Fibroblast of lung (primary cell): ENCODE measurements at regions not wholly inside any gene's neighbourhood (a gene's known extent, or its start where the extent isn't known, plus 50 kb on each side); places are given as distances from the start of the nearest gene placed in this dataset.
A peak's percentile ranks its signal among the peaks of the same experiment; 100 is the strongest.

Source experiments
- DNase-seq, 2 donors: peaks; one replicate each; pipeline versions ENCODE4 v3.0.0 to v3.0.0-alpha.2; 2010; ENCODE audit warnings: low read depth in 2 of 2
- H2AFZ ChIP-seq: 2 replicates; pipeline ENCODE4 v1.5.1; 2012; ENCODE audit warnings: low read length, control low read depth, inconsistent platforms
- H3K27ac ChIP-seq: 2 replicates; pipeline ENCODE4 v1.5.1; 2011; ENCODE audit warnings: low read length, control low read depth; ENCODE audit not compliant: insufficient read depth
- H3K27me3 ChIP-seq: 2 replicates; pipeline ENCODE4 v1.5.1; 2011; ENCODE audit warnings: mild to moderate bottlenecking, low read length; ENCODE audit not compliant: control insufficient read depth, insufficient read depth
- H3K36me3 ChIP-seq: 2 replicates; pipeline ENCODE4 v1.5.1; 2011; ENCODE audit warnings: low read length; ENCODE audit not compliant: control insufficient read depth, insufficient read depth
- H3K4me1 ChIP-seq: 2 replicates; pipeline ENCODE4 v1.5.1; 2011; ENCODE audit warnings: low read length; ENCODE audit not compliant: control insufficient read depth, insufficient read depth; ENCODE audit errors: extremely low read depth
- H3K4me2 ChIP-seq: 2 replicates; pipeline ENCODE4 v1.5.1; 2011; ENCODE audit warnings: low read length, control low read depth; ENCODE audit not compliant: insufficient read depth; ENCODE audit errors: extremely low read depth
- H3K4me3 ChIP-seq, 4 experiments: fragments of 200-600 bp in 1 of 4; sonication (generic) in 1 of 4; replicated peaks in 1 of 4; 2 replicates each; pipeline ENCODE4 v1.5.1; 2011 to 2016; ENCODE audit warnings: low read length in 4 of 4, low read depth in 3 of 4, mild to moderate bottlenecking in 3 of 4, control low read depth in 2 of 4, inconsistent platforms in 1 of 4, mixed read lengths in 1 of 4; ENCODE audit not compliant: insufficient read depth in 1 of 4; ENCODE audit errors: control extremely low read depth in 1 of 4
- H3K79me2 ChIP-seq: 2 replicates; pipeline ENCODE4 v1.5.1; 2012; ENCODE audit warnings: mild to moderate bottlenecking, low read length, inconsistent platforms; ENCODE audit not compliant: control insufficient read depth, insufficient read depth
- H3K9ac ChIP-seq: 2 replicates; pipeline ENCODE4 v1.5.1; 2011; ENCODE audit warnings: mild to moderate bottlenecking, low read length, control low read depth; ENCODE audit not compliant: insufficient read depth
- H3K9me3 ChIP-seq: 2 replicates; pipeline ENCODE4 v1.5.1; 2012; ENCODE audit warnings: low read depth, low read length; ENCODE audit not compliant: control insufficient read depth, insufficient read depth
- H4K20me1 ChIP-seq: 2 replicates; pipeline ENCODE4 v1.5.1; 2011; ENCODE audit warnings: low read length; ENCODE audit not compliant: control insufficient read depth, insufficient read depth; ENCODE audit errors: extremely low read depth
- EZH2 ChIP-seq: IDR thresholded peaks from 2 replicates; pipeline ENCODE4 v1.5.1; 2012; ENCODE audit warnings: low read length, control low read depth, mild to moderate bottlenecking; ENCODE audit errors: missing control alignments
- TF ChIP-seq, protein P1 (sequence below), 2 donors: IDR thresholded peaks in 1 of 2; conservative IDR thresholded peaks in 1 of 2; 1 replicate in 1 of 2; 2 replicates in 1 of 2; pipeline ENCODE4 v1.5.1; 2011 to 2012; ENCODE audit warnings: low read length in 2 of 2, control low read depth in 1 of 2, inconsistent platforms in 1 of 2, low read depth in 1 of 2, mild to moderate bottlenecking in 1 of 2

DNA sequence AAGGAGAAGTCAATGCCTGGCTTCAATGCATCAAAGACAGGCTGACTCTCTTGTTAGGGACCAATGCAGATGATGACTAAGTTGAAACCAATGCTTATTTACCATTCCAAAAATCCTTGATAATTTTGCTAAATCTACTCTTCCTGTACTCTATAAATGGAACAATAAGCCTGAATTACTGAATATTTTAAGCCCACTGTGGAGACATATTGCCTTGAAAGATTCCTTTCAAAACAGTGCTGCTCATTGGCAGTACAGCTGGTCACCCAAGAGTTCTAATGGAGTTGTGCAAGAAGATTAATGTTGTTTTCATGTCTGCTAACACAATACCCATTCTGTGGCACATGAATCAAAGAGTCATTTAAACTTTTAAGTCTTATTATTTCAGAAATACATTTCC, 181.0 kb upstream of the CBLB start:
- peak in 1 of 2 donors; percentile 36 for DNase-seq
- H3K79me2 ChIP-seq, result no peaks in the 10 kb centered on the region
- H2AFZ ChIP-seq, result no peak overlapping the region

DNA sequence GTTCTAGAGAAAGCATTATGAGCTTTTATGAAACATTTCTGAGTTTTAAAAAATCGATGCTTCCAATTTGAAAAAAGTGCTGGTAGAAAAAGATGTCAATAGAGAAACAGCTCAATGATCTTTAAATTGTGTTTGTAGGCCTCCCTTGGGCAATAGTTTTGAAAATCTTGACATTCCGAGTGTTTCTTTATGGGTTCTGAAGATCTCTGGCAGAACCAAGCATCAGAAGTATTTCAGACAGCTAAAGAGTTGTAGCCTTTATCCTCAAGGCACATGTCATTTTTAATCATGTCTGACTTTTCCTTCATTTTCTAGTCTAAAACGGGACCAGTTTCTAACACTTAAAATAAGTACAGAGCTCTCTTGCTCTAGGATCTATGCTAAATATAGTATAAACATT, 188.1 kb upstream of the CBLB start:
- TF ChIP-seq, protein P1, sequence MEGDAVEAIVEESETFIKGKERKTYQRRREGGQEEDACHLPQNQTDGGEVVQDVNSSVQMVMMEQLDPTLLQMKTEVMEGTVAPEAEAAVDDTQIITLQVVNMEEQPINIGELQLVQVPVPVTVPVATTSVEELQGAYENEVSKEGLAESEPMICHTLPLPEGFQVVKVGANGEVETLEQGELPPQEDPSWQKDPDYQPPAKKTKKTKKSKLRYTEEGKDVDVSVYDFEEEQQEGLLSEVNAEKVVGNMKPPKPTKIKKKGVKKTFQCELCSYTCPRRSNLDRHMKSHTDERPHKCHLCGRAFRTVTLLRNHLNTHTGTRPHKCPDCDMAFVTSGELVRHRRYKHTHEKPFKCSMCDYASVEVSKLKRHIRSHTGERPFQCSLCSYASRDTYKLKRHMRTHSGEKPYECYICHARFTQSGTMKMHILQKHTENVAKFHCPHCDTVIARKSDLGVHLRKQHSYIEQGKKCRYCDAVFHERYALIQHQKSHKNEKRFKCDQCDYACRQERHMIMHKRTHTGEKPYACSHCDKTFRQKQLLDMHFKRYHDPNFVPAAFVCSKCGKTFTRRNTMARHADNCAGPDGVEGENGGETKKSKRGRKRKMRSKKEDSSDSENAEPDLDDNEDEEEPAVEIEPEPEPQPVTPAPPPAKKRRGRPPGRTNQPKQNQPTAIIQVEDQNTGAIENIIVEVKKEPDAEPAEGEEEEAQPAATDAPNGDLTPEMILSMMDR (conservative IDR thresholded peaks at IDR 0.05 in 1 of 2, IDR thresholded peaks at IDR 0.05 in 1 of 2; ENCODE audit: low read depth in 1 of 2, low read length in 2 of 2), result no peak
- TF ChIP-seq EZH2, result no peak

More for the DNA sequence above, 181.0 kb upstream of the CBLB start:
- Histone ChIP-seq H3K4me2 (no peak overlapping the region), H3K9ac (no peak overlapping the region), H3K27me3 (no peaks in the 10 kb centered on the region), H3K4me1 (no peaks in the 10 kb centered on the region), H3K9me3 (no peaks in the 10 kb centered on the region), H4K20me1 (no peaks in the 10 kb centered on the region), H3K27ac (no peak overlapping the region), H3K36me3 (no peaks in the 10 kb centered on the region), H3K4me3 (no peak overlapping the region)
- TF ChIP-seq EZH2, result no peak
- TF ChIP-seq, protein P1 (conservative IDR thresholded peaks at IDR 0.05 in 1 of 2, IDR thresholded peaks at IDR 0.05 in 1 of 2; ENCODE audit: low read depth in 1 of 2, low read length in 2 of 2), result no peak

DNA sequence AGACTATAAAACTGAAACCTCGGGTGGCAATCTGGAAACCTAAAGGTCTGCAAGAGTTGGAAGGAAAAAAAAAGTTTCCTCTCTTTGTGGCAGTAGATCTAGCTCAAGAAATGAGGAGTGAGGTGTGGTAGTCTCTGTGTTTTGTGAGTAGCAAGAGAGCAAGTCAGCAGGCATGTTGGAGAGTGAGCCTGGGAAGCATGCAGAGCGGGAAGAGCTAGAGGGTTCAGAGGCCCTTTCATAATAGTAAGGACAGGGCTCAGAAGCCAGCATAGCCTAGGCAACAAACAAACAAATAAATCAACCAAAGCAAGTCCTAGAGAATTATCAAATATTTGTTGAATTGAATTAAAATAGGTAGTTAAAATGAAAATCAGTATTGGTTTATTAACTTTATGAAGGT, 189.7 kb upstream of the CBLB start:
- no peak for DNase-seq
- no peak overlapping the region for H2AFZ ChIP-seq

More for the DNA sequence above, 188.1 kb upstream of the CBLB start:
- no peaks in the 10 kb centered on the region for H3K27me3 ChIP-seq
- H3K4me1 ChIP-seq, result no peaks in the 10 kb centered on the region
- H3K27ac ChIP-seq, result no peak overlapping the region
- no peak overlapping the region for H3K4me3 ChIP-seq
- no peak overlapping the region for H2AFZ ChIP-seq
- no peak overlapping the region for H3K4me2 ChIP-seq
- H3K79me2 ChIP-seq, result no peaks in the 10 kb centered on the region
- H4K20me1 ChIP-seq, result no peaks in the 10 kb centered on the region
- H3K9me3 ChIP-seq, result no peaks in the 10 kb centered on the region
- H3K9ac ChIP-seq, result no peak overlapping the region
- DNase-seq, result no peak
- no peaks in the 10 kb centered on the region for H3K36me3 ChIP-seq

More for the DNA sequence above, 189.7 kb upstream of the CBLB start:
- no peaks in the 10 kb centered on the region for H3K9me3 ChIP-seq
- H3K9ac ChIP-seq, result no peak overlapping the region
- H3K79me2 ChIP-seq, result no peaks in the 10 kb centered on the region
- H4K20me1 ChIP-seq, result no peaks in the 10 kb centered on the region
- H3K27ac ChIP-seq, result no peak overlapping the region
- no peaks in the 10 kb centered on the region for H3K36me3 ChIP-seq
- TF ChIP-seq, protein P1 (conservative IDR thresholded peaks at IDR 0.05 in 1 of 2, IDR thresholded peaks at IDR 0.05 in 1 of 2; ENCODE audit: low read depth in 1 of 2, low read length in 2 of 2), result no peak
- TF ChIP-seq EZH2, result no peak
- no peak overlapping the region for H3K4me3 ChIP-seq
- no peaks in the 10 kb centered on the region for H3K4me1 ChIP-seq
- H3K27me3 ChIP-seq, result no peaks in the 10 kb centered on the region
- H3K4me2 ChIP-seq, result no peak overlapping the region
